WTC11 (cell line): ENCODE measurements at regions not wholly inside any gene's neighbourhood (a gene's known extent, or its start where the extent isn't known, plus 50 kb on each side); places are given as distances from the start of the nearest gene placed in this dataset.
"Not testable (repeated sequence)": the region's sequence is repeated elsewhere in the genome, so short reads cannot be mapped to it uniquely, and the experiment has no call there.

Experiments
- ATAC-seq: fragments of 200-7000 bp; cut with Tn5 transposase; 2 replicates; pipeline ENCODE4 v1.10.0; 2021; ENCODE audit warnings: mild to moderate bottlenecking, moderate library complexity
- CTCF ChIA-PET: fragments of 300-600 bp; sonication (Branson Sonifier 250); formaldehyde crosslinking; loops from one replicate; lab custom pipeline; 2021; ENCODE audit warnings: antibody characterized with exemption; lab: Charles Lee
- POLR2A ChIA-PET: fragments of 350-600 bp; sonication (Branson Sonifier 250); formaldehyde crosslinking; loops from one replicate; lab custom pipeline; 2021; ENCODE audit warnings: antibody characterized with exemption; lab: Charles Lee
- DNase-seq: peaks from one replicate; pipeline ENCODE4 v3.0.0; 2021; ENCODE audit warnings: low spot score
- H3K27ac Mint-ChIP-seq: 2 replicates; pipeline ENCODE4 v1.8.0; 2021; ENCODE audit warnings: mixed read lengths
- H3K27me3 Mint-ChIP-seq: 2 replicates; pipeline ENCODE4 v1.8.0; 2021; ENCODE audit warnings: low read depth, mild to moderate bottlenecking, moderate library complexity, mixed read lengths
- H3K36me3 Mint-ChIP-seq: 2 replicates; pipeline ENCODE4 v1.8.0; 2021; ENCODE audit warnings: mixed read lengths
- H3K4me1 Mint-ChIP-seq: 2 replicates; pipeline ENCODE4 v1.8.0; 2022; ENCODE audit warnings: mixed read lengths
- H3K4me3 Mint-ChIP-seq: 2 replicates; pipeline ENCODE4 v1.8.0; 2021; ENCODE audit warnings: mild to moderate bottlenecking, moderate library complexity, mixed read lengths
- H3K9me3 Mint-ChIP-seq: 2 replicates; pipeline ENCODE4 v1.8.0; 2021; ENCODE audit warnings: mixed read lengths
- ARID4B ChIP-seq: sonication (generic); formaldehyde crosslinking; IDR thresholded peaks from 2 replicates; pipeline ENCODE4 v1.8.0; 2023; ENCODE audit warnings: missing genetic modification reagents, mild to moderate bottlenecking, borderline replicate concordance
- CBFB ChIP-seq: sonication (generic); formaldehyde crosslinking; IDR thresholded peaks from 2 replicates; pipeline ENCODE4 v1.8.1; 2022; ENCODE audit warnings: mild to moderate bottlenecking, low read depth, missing genetic modification reagents
- CREM ChIP-seq: sonication (generic); formaldehyde crosslinking; IDR thresholded peaks from 2 replicates; pipeline ENCODE4 v1.8.1; 2022; ENCODE audit warnings: mild to moderate bottlenecking, missing genetic modification reagents, moderate library complexity
- E2F4 ChIP-seq: sonication (generic); formaldehyde crosslinking; IDR thresholded peaks from 2 replicates; pipeline ENCODE4 v1.8.1; 2022; ENCODE audit warnings: low read depth, mild to moderate bottlenecking, moderate library complexity, missing genetic modification reagents, borderline replicate concordance
- FOXJ3 ChIP-seq: sonication (generic); formaldehyde crosslinking; IDR thresholded peaks from 2 replicates; pipeline ENCODE4 v1.9.0; 2021; ENCODE audit warnings: missing genetic modification reagents, mild to moderate bottlenecking, borderline replicate concordance
- GRHL2 ChIP-seq: fragments of 250-450 bp; sonication (Bioruptor Pico); IDR thresholded peaks from 2 replicates; pipeline ENCODE4 v1.8.0; 2022; ENCODE audit warnings: mild to moderate bottlenecking, moderate library complexity; ENCODE audit not compliant: insufficient replicate concordance, severe bottlenecking
- JUN ChIP-seq: sonication (generic); formaldehyde crosslinking; IDR thresholded peaks from 2 replicates; pipeline ENCODE4 v1.8.0; 2023; ENCODE audit warnings: mild to moderate bottlenecking, missing genetic modification reagents
- NFE2L1 ChIP-seq: sonication (generic); formaldehyde crosslinking; IDR thresholded peaks from 2 replicates; pipeline ENCODE4 v1.8.1; 2023; ENCODE audit warnings: missing genetic modification reagents
- NR3C1 ChIP-seq: sonication (generic); formaldehyde crosslinking; conservative IDR thresholded peaks from 2 replicates; pipeline ENCODE4 v1.8.1; 2023; ENCODE audit warnings: low read depth, mild to moderate bottlenecking, missing genetic modification reagents
- RORB ChIP-seq: fragments of 250-450 bp; sonication (Bioruptor Pico); IDR thresholded peaks from 2 replicates; pipeline ENCODE4 v1.9.0; 2021; ENCODE audit warnings: mild to moderate bottlenecking
- SP1 ChIP-seq: sonication (generic); formaldehyde crosslinking; conservative IDR thresholded peaks from 2 replicates; pipeline ENCODE4 v1.8.1; 2022; ENCODE audit warnings: missing genetic modification reagents
- ZBTB21 ChIP-seq: sonication (generic); formaldehyde crosslinking; IDR thresholded peaks from 2 replicates; pipeline ENCODE4 v1.8.1; 2023; ENCODE audit warnings: mild to moderate bottlenecking, missing genetic modification reagents, borderline replicate concordance
- ZNF219 ChIP-seq: sonication (generic); formaldehyde crosslinking; IDR thresholded peaks from 2 replicates; pipeline ENCODE4 v1.8.0; 2023; ENCODE audit warnings: missing genetic modification reagents, mild to moderate bottlenecking, borderline replicate concordance
- ZNF671 ChIP-seq: fragments of 250-450 bp; sonication (Bioruptor Pico); IDR thresholded peaks from 2 replicates; pipeline ENCODE4 v1.8.0; 2021; ENCODE audit warnings: mild to moderate bottlenecking
- TF ChIP-seq, protein P1 (sequence below): sonication (generic); formaldehyde crosslinking; IDR thresholded peaks from 2 replicates; pipeline ENCODE4 v1.8.0; 2023; ENCODE audit warnings: mild to moderate bottlenecking, missing genetic modification reagents
- TF ChIP-seq, protein P2 (sequence below): sonication (generic); formaldehyde crosslinking; IDR thresholded peaks from 2 replicates; pipeline ENCODE4 v1.8.1; 2023; ENCODE audit warnings: mild to moderate bottlenecking, moderate library complexity, missing genetic modification reagents
- TF ChIP-seq, protein P3 (sequence below): sonication (generic); formaldehyde crosslinking; IDR thresholded peaks from 2 replicates; pipeline ENCODE4 v1.8.0; 2022; ENCODE audit warnings: mild to moderate bottlenecking, missing genetic modification reagents
- TF ChIP-seq, protein P4 (sequence below): fragments of 250-450 bp; sonication (Bioruptor Pico); IDR thresholded peaks from 2 replicates; pipeline ENCODE4 v1.9.0; 2021; ENCODE audit warnings: mild to moderate bottlenecking

GRCh38 chr2:869894-870293, 80.8 kb upstream of the SNTG2 start (continued):
- TF ChIP-seq, protein P1, sequence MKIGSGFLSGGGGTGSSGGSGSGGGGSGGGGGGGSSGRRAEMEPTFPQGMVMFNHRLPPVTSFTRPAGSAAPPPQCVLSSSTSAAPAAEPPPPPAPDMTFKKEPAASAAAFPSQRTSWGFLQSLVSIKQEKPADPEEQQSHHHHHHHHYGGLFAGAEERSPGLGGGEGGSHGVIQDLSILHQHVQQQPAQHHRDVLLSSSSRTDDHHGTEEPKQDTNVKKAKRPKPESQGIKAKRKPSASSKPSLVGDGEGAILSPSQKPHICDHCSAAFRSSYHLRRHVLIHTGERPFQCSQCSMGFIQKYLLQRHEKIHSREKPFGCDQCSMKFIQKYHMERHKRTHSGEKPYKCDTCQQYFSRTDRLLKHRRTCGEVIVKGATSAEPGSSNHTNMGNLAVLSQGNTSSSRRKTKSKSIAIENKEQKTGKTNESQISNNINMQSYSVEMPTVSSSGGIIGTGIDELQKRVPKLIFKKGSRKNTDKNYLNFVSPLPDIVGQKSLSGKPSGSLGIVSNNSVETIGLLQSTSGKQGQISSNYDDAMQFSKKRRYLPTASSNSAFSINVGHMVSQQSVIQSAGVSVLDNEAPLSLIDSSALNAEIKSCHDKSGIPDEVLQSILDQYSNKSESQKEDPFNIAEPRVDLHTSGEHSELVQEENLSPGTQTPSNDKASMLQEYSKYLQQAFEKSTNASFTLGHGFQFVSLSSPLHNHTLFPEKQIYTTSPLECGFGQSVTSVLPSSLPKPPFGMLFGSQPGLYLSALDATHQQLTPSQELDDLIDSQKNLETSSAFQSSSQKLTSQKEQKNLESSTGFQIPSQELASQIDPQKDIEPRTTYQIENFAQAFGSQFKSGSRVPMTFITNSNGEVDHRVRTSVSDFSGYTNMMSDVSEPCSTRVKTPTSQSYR = no peak
- no peak for TF ChIP-seq ARID4B
- no peak for TF ChIP-seq CBFB (CRISPR knock-in tag)
- TF ChIP-seq NFE2L1 = no peak
- no peak for TF ChIP-seq ZBTB21
- TF ChIP-seq NR3C1 (CRISPR knock-in tag) = no peak
- no peak for TF ChIP-seq RORB
- TF ChIP-seq ZNF671 (CRISPR knock-in tag) = no peak
- no peak for TF ChIP-seq SP1 (CRISPR knock-in tag)

DNA sequence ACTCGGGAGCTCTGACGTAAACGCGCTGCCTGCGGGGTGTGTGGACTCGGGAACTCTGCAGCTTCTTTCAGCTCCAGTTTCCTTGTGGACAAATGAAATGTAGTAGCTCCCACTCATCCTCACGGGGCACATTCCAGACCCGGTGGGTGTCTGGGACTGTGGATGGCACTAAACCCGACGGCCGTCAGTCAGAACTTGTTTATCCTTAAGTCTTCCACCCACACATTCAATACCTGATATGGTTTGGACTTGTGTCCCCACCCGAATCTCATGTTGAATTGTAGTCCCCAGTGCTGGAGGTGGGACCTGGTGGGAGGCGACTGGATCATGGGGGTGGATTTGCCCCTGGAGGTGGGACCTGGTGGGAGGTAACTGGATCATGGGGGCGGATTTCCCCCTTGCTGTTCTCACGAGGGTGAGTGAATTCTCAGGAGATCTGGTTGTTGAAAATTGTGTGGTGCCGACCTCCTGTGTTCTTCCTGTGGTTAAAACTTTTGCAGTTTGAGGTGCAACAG, 81.2 kb upstream of the SNTG2 start:
- Mint-ChIP-seq H3K36me3 (no peaks in the 10 kb centered on the region), H3K4me3 (no peak overlapping the region)
- TF ChIP-seq, protein P2, sequence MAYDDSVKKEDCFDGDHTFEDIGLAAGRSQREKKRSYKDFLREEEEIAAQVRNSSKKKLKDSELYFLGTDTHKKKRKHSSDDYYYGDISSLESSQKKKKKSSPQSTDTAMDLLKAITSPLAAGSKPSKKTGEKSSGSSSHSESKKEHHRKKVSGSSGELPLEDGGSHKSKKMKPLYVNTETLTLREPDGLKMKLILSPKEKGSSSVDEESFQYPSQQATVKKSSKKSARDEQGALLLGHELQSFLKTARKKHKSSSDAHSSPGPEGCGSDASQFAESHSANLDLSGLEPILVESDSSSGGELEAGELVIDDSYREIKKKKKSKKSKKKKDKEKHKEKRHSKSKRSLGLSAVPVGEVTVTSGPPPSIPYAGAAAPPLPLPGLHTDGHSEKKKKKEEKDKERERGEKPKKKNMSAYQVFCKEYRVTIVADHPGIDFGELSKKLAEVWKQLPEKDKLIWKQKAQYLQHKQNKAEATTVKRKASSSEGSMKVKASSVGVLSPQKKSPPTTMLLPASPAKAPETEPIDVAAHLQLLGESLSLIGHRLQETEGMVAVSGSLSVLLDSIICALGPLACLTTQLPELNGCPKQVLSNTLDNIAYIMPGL (CRISPR knock-in tag) = no peak
- TF ChIP-seq, all 79 proteins: peak for 0
- H3K27ac Mint-ChIP-seq = no peak overlapping the region
- DNase-seq = no peak
- peaks cover 39% of the 10 kb centered on the region for H3K27me3 Mint-ChIP-seq
- ATAC-seq = no peak
- ChIA-PET POLR2A (no interaction called here), CTCF (no interaction called here)
- H3K9me3 Mint-ChIP-seq = no peaks in the 10 kb centered on the region
- H3K4me1 Mint-ChIP-seq = peaks cover 44% of the 10 kb centered on the region

DNA sequence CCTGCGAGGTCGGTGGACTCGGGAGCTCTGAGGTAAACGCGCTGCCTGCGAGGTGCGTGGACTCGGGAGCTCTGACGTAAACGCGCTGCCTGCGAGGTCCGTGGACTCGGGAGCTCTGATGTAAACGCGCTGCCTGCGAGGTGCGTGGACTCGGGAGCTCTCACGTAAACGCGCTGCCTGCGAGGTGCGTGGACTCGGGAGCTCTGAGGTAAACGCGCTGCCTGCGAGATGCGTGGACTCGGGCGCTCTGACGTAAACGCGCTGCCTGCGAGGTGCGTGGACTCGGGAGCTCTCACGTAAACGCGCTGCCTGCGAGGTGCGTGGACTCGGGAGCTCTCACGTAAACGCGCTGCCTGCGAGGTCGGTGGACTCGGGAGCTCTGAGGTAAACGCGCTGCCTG, 81.8 kb upstream of the SNTG2 start:
- H3K9me3 Mint-ChIP-seq, CTCF ChIA-PET, H3K27ac Mint-ChIP-seq, H3K36me3 Mint-ChIP-seq, H3K4me3 Mint-ChIP-seq, DNase-seq, ATAC-seq, POLR2A ChIA-PET: not testable (repeated sequence)
- Mint-ChIP-seq H3K27me3 (peaks cover 37% of the 10 kb centered on the region), H3K4me1 (peaks cover 44% of the 10 kb centered on the region)

GRCh38 chr2:867296-867695, 83.4 kb upstream of the SNTG2 start:
- CTCF ChIA-PET = interaction anchor here (1.0 kb wide), 1 partner anchor 14 kb away, joined by 3 read pairs; no protein-coding TSS in a partner anchor
- TF ChIP-seq FOXJ3 (CRISPR knock-in tag) (no peak), ZNF219 (CRISPR knock-in tag) (no peak), JUN (no peak), E2F4 (CRISPR knock-in tag) (no peak), GRHL2 (CRISPR knock-in tag) (no peak), CREM (CRISPR knock-in tag) (no peak)
- TF ChIP-seq, protein P3, sequence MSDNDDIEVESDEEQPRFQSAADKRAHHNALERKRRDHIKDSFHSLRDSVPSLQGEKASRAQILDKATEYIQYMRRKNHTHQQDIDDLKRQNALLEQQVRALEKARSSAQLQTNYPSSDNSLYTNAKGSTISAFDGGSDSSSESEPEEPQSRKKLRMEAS (CRISPR knock-in tag) = no peak
- TF ChIP-seq, protein P4, sequence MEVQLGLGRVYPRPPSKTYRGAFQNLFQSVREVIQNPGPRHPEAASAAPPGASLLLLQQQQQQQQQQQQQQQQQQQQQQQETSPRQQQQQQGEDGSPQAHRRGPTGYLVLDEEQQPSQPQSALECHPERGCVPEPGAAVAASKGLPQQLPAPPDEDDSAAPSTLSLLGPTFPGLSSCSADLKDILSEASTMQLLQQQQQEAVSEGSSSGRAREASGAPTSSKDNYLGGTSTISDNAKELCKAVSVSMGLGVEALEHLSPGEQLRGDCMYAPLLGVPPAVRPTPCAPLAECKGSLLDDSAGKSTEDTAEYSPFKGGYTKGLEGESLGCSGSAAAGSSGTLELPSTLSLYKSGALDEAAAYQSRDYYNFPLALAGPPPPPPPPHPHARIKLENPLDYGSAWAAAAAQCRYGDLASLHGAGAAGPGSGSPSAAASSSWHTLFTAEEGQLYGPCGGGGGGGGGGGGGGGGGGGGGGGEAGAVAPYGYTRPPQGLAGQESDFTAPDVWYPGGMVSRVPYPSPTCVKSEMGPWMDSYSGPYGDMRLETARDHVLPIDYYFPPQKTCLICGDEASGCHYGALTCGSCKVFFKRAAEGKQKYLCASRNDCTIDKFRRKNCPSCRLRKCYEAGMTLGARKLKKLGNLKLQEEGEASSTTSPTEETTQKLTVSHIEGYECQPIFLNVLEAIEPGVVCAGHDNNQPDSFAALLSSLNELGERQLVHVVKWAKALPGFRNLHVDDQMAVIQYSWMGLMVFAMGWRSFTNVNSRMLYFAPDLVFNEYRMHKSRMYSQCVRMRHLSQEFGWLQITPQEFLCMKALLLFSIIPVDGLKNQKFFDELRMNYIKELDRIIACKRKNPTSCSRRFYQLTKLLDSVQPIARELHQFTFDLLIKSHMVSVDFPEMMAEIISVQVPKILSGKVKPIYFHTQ = no peak
- H3K27ac Mint-ChIP-seq = no peak overlapping the region
- POLR2A ChIA-PET = no interaction called here
- peaks cover 48% of the 10 kb centered on the region for H3K27me3 Mint-ChIP-seq
- H3K9me3 Mint-ChIP-seq = no peaks in the 10 kb centered on the region
- DNase-seq = no peak
- no peaks in the 10 kb centered on the region for H3K36me3 Mint-ChIP-seq
- peaks cover 41% of the 10 kb centered on the region for H3K4me1 Mint-ChIP-seq
- no peak overlapping the region for H3K4me3 Mint-ChIP-seq
- no peak for ATAC-seq
